HCT116 (cell line): ENCODE measurements at regions not wholly inside any gene's neighbourhood (a gene's known extent, or its start where the extent isn't known, plus 50 kb on each side); places are given as distances from the start of the nearest gene placed in this dataset.

ENCODE experiments used
- ATAC-seq: fragments of 200-7000 bp; cut with Tn5 transposase; 2 replicates; pipeline ENCODE4 v1.9.1; 2020; ENCODE audit warnings: mild to moderate bottlenecking, moderate library complexity
- BruUV-seq: library from RNA; stranded (reverse); fragments of 400-500 nt; replicated peaks from 2 replicates; lab custom pipeline; 2021; lab: Mats Ljungman, UMichigan
- CTCF ChIA-PET: fragments of 300-600 bp; sonication (Branson Sonifier 250); formaldehyde crosslinking; loops from one replicate; lab custom pipeline; 2021; ENCODE audit warnings: antibody characterized with exemption; lab: Charles Lee
- POLR2A ChIA-PET: fragments of 300-600, 350-600 bp; sonication (Branson Sonifier 250); formaldehyde crosslinking; loops from one replicate; lab custom pipeline; 2021; ENCODE audit warnings: antibody characterized with exemption; lab: Charles Lee
- RAD21 ChIA-PET, 2 experiments: fragments of 300-600 bp; sonication (Branson Sonifier 250); formaldehyde crosslinking; loops; one replicate each; lab custom pipeline; 2023; ENCODE audit warnings: low total read pairs in 2 of 2; ENCODE audit not compliant: uncharacterized antibody in 2 of 2, unreplicated experiment in 2 of 2, low non-redundant PET in 1 of 2; lab: Charles Lee
- DNase-seq: peaks from one replicate; pipeline ENCODE4 v3.0.0-alpha.2; 2010; ENCODE audit warnings: low read depth, low spot score
- H2AFZ ChIP-seq: fragments of 200-600 bp; shearing (Covaris generic), sonication (generic); 2 replicates; pipeline ENCODE4 v1.6.1; 2017; ENCODE audit warnings: low read depth, mixed run types, mixed read lengths, antibody characterized with exemption, low read length; ENCODE audit not compliant: poor library complexity, severe bottlenecking
- H3K27ac ChIP-seq: 2 replicates; pipeline ENCODE4 v1.5.1; 2012; ENCODE audit warnings: low read depth, low read length
- H3K27me3 ChIP-seq: fragments of 200-600 bp; sonication (generic); 2 replicates; pipeline ENCODE4 v1.6.1; 2016; ENCODE audit warnings: mixed run types, low read length, mixed read lengths; ENCODE audit not compliant: insufficient read depth
- H3K36me3 ChIP-seq, 2 experiments: fragments of 200-500 bp in 1 of 2; fragments of 200-600 bp in 1 of 2; sonication (Bioruptor generic) in 1 of 2; sonication (generic) in 1 of 2; 2 replicates each; pipeline versions ENCODE4 v1.5.1 to v1.6.1; 2014 to 2016; ENCODE audit warnings: low read length in 2 of 2, inconsistent platforms in 1 of 2, mixed read lengths in 1 of 2, mixed run types in 1 of 2; ENCODE audit not compliant: insufficient read depth in 2 of 2, control insufficient read depth in 1 of 2
- H3K4me1 ChIP-seq, 2 experiments: fragments of 200-600 bp in 1 of 2; sonication (generic) in 1 of 2; 2 replicates each; pipeline versions ENCODE4 v1.5.1 to v1.6.1; 2012 to 2017; ENCODE audit warnings: low read length in 2 of 2, inconsistent platforms in 1 of 2, mild to moderate bottlenecking in 1 of 2, mixed read lengths in 1 of 2, mixed run types in 1 of 2, moderate library complexity in 1 of 2; ENCODE audit not compliant: insufficient read depth in 2 of 2, control insufficient read depth in 1 of 2
- H3K4me2 ChIP-seq: fragments of 200-600 bp; sonication (generic); 2 replicates; pipeline ENCODE4 v1.6.1; 2017; ENCODE audit warnings: mixed run types, low read length, mixed read lengths
- H3K4me3 ChIP-seq, 2 experiments: fragments of 200-600 bp in 1 of 2; sonication (generic) in 1 of 2; replicated peaks in 1 of 2; 2 replicates each; pipeline ENCODE4 v1.5.1; 2011 to 2016; ENCODE audit warnings: low read length in 2 of 2, control low read depth in 1 of 2, low read depth in 1 of 2, mild to moderate bottlenecking in 1 of 2, mixed read lengths in 1 of 2, mixed run types in 1 of 2
- H3K79me2 ChIP-seq: fragments of 200-600 bp; sonication (generic); 2 replicates; pipeline ENCODE4 v1.6.1; 2017; ENCODE audit warnings: mild to moderate bottlenecking, mixed run types, low read length, moderate library complexity, mixed read lengths; ENCODE audit not compliant: insufficient read depth
- H3K9ac ChIP-seq: fragments of 200-600 bp; sonication (generic); 2 replicates; pipeline ENCODE4 v1.6.1; 2016; ENCODE audit warnings: low read length, mixed read lengths
- H3K9me2 ChIP-seq: fragments of 200-600 bp; sonication (generic), shearing (Covaris generic); 2 replicates; pipeline ENCODE4 v1.6.1; 2017; ENCODE audit warnings: mixed run types, mild to moderate bottlenecking, moderate library complexity; ENCODE audit not compliant: insufficient read depth
- H3K9me3 ChIP-seq, 2 experiments: fragments of 200-500 bp in 1 of 2; fragments of 200-600 bp in 1 of 2; sonication (Bioruptor generic) in 1 of 2; sonication (generic) in 1 of 2; 2 replicates each; pipeline ENCODE4 v1.6.1; 2014 to 2017; ENCODE audit warnings: low read length in 2 of 2, mixed read lengths in 2 of 2, inconsistent platforms in 1 of 2, low read depth in 1 of 2, mild to moderate bottlenecking in 1 of 2, mixed run types in 1 of 2, moderate library complexity in 1 of 2; ENCODE audit not compliant: control insufficient read depth in 1 of 2, insufficient read depth in 1 of 2
- H4K20me1 ChIP-seq: fragments of 200-600 bp; sonication (generic), shearing (Covaris generic); 2 replicates; pipeline ENCODE4 v1.6.1; 2017; ENCODE audit warnings: mixed run types, mild to moderate bottlenecking, moderate library complexity; ENCODE audit not compliant: insufficient read depth
- ATF3 ChIP-seq: IDR thresholded peaks from 2 replicates; pipeline ENCODE4 v1.6.1; 2012
- CBX3 ChIP-seq: IDR thresholded peaks from 2 replicates; pipeline ENCODE4 v1.6.1; 2012; ENCODE audit warnings: low read depth
- CEBPB ChIP-seq: IDR thresholded peaks from 2 replicates; pipeline ENCODE4 v1.6.1; 2012; ENCODE audit warnings: low read depth
- EGR1 ChIP-seq: IDR thresholded peaks from 2 replicates; pipeline ENCODE4 v1.6.1; 2012; ENCODE audit warnings: low read depth
- EZH2 ChIP-seq: fragments of 200-600 bp; sonication (generic); IDR thresholded peaks from 2 replicates; pipeline ENCODE4 v1.6.1; 2017; ENCODE audit warnings: antibody characterized with exemption, mixed run types
- JUND ChIP-seq: IDR thresholded peaks from 2 replicates; pipeline ENCODE4 v1.6.1; 2012
- POLR2A ChIP-seq: IDR thresholded peaks from 2 replicates; pipeline ENCODE4 v1.7.0; 2011; ENCODE audit warnings: borderline replicate concordance; ENCODE audit not compliant: insufficient read depth, insufficient read length; ENCODE audit errors: extremely low read depth
- POLR2AphosphoS5 ChIP-seq: IDR thresholded peaks from 2 replicates; pipeline ENCODE4 v1.6.1; 2011; ENCODE audit warnings: mild to moderate bottlenecking, low read depth, low read length, moderate library complexity
- RAD21 ChIP-seq: IDR thresholded peaks from 2 replicates; pipeline ENCODE4 v1.6.1; 2012; ENCODE audit warnings: low read depth, mild to moderate bottlenecking
- SIN3A ChIP-seq: IDR thresholded peaks from 2 replicates; pipeline ENCODE4 v1.6.1; 2012; ENCODE audit warnings: low read depth
- SP1 ChIP-seq: IDR thresholded peaks from 2 replicates; pipeline ENCODE4 v1.6.1; 2012; ENCODE audit warnings: low read depth
- SRF ChIP-seq: IDR thresholded peaks from 2 replicates; pipeline ENCODE4 v1.6.1; 2012; ENCODE audit warnings: low read depth
- TCF7L2 ChIP-seq: IDR thresholded peaks from 2 replicates; pipeline ENCODE4 v1.7.0; 2011; ENCODE audit warnings: borderline replicate concordance, inconsistent platforms; ENCODE audit not compliant: insufficient read depth, insufficient read length; ENCODE audit errors: extremely low read depth
- ZNF274 ChIP-seq: fragments of 200-500 bp; sonication (Bioruptor generic); IDR thresholded peaks from 2 replicates; pipeline ENCODE4 v1.6.1; 2014; ENCODE audit warnings: mild to moderate bottlenecking, low read depth, low read length, inconsistent platforms
- intact Hi-C: fragments of 100-400 bp; cut with micrococcal nuclease; formaldehyde crosslinking; loops from 2 replicates; pipeline ENCODE4 v1.10.0; 2022
- TF ChIP-seq, protein P1 (sequence below): IDR thresholded peaks from 2 replicates; pipeline ENCODE4 v1.6.1; 2012
- TF ChIP-seq, protein P2 (sequence below), 3 experiments: fragments of 200-600 bp in 1 of 3; sonication (generic) in 1 of 3; IDR thresholded peaks in 2 of 3; conservative IDR thresholded peaks in 1 of 3; 2 replicates each; pipeline ENCODE4 v1.5.1; 2012 to 2017; ENCODE audit warnings: low read depth in 2 of 3, low read length in 2 of 3, antibody characterized with exemption in 1 of 3, borderline replicate concordance in 1 of 3, control low read depth in 1 of 3, mild to moderate bottlenecking in 1 of 3, mixed read lengths in 1 of 3, mixed run types in 1 of 3, moderate library complexity in 1 of 3; ENCODE audit not compliant: insufficient read depth in 1 of 3

- BruUV-seq, result no TSS peak
- Histone ChIP-seq H3K4me1 (peaks cover 0 to 4% of the 10 kb centered on the region in 2 experiments; a peak in 1 of 4 replicates), H3K9me2 (no peaks in the 10 kb centered on the region), H3K27ac (no peak overlapping the region), H2AFZ (peak overlapping the region; percentile 26), H3K4me2 (no peak overlapping the region), H3K9me3 (no peaks in the 10 kb centered on the region), H4K20me1 (no peaks in the 10 kb centered on the region), H3K27me3 (no peaks in the 10 kb centered on the region), H3K4me3 (no peak overlapping the region), H3K36me3 (no peaks in the 10 kb centered on the region), H3K9ac (no peak overlapping the region), H3K79me2 (no peaks in the 10 kb centered on the region)
- intact Hi-C loops, result no loop called here
- CTCF ChIA-PET, result no interaction called here
- RAD21 ChIA-PET, result no interaction called here
- DNase-seq, result no peak
- TF ChIP-seq CEBPB (peak; percentile 39; the same call in 1 of the 2 replicates), ATF3 (no peak), SP1 (0 out of 2 replicates have a peak, but pooled peaks have one; percentile 13), RAD21 (0 out of 2 replicates have a peak, but pooled peaks have one; percentile 7), ZNF274 (no peak), SRF (peak; percentile 68)
- POLR2A ChIA-PET, result no interaction called here
- ATAC-seq, result no peak; the same call in 1 of the 2 replicates
Observed at GRCh38 chr3:106345353-106346027, 476.7 kb upstream of the CBLB start.

DNA sequence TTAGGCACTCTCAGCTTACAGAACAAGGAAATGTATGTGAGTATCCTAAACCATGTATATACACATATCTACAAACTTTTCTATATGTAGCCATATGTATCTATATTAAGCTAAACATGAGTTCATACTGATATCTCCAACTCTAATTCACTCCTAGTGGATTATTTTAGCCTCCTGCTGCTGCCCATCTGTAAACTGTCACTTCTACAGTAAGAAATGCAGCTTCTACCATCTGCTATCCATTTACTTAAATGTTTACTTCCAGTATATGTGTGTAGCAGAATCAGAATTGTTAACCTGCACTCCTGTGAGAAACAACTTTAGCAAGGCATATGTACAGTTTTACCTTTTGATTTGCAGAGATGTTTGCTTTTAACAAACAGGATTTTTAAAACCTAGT, 478.5 kb upstream of the CBLB start:
- RAD21 ChIA-PET, result no interaction called here
- no peak overlapping the region for H3K4me3 ChIP-seq
- H3K79me2 ChIP-seq, result no peaks in the 10 kb centered on the region
- intact Hi-C loops, result no loop called here
- H3K36me3 ChIP-seq, result no peaks in the 10 kb centered on the region
- TF ChIP-seq CEBPB (no peak), ZNF274 (no peak), EGR1 (no peak), POLR2AphosphoS5 (no peak), TCF7L2 (no peak), ATF3 (no peak), RAD21 (no peak), SIN3A (no peak), JUND (no peak), POLR2A (no peak), CBX3 (no peak), EZH2 (no peak)
- TF ChIP-seq, protein P1, sequence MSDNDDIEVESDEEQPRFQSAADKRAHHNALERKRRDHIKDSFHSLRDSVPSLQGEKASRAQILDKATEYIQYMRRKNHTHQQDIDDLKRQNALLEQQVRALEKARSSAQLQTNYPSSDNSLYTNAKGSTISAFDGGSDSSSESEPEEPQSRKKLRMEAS, result no peak
- TF ChIP-seq, protein P2, sequence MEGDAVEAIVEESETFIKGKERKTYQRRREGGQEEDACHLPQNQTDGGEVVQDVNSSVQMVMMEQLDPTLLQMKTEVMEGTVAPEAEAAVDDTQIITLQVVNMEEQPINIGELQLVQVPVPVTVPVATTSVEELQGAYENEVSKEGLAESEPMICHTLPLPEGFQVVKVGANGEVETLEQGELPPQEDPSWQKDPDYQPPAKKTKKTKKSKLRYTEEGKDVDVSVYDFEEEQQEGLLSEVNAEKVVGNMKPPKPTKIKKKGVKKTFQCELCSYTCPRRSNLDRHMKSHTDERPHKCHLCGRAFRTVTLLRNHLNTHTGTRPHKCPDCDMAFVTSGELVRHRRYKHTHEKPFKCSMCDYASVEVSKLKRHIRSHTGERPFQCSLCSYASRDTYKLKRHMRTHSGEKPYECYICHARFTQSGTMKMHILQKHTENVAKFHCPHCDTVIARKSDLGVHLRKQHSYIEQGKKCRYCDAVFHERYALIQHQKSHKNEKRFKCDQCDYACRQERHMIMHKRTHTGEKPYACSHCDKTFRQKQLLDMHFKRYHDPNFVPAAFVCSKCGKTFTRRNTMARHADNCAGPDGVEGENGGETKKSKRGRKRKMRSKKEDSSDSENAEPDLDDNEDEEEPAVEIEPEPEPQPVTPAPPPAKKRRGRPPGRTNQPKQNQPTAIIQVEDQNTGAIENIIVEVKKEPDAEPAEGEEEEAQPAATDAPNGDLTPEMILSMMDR (IDR thresholded peaks at IDR 0.05 in 2 of 3, conservative IDR thresholded peaks at IDR 0.05 in 1 of 3; ENCODE audit: borderline replicate concordance in 1 of 3, insufficient read depth in 1 of 3, low read depth in 2 of 3, low read length in 2 of 3), result no peak
- TF ChIP-seq, all 23 proteins: peak for 0
- no peak overlapping the region for H3K4me2 ChIP-seq
- ATAC-seq (no peak), DNase-seq (no peak)
- POLR2A ChIA-PET, result no interaction called here
- no TSS peak for BruUV-seq
- no peaks in the 10 kb centered on the region for H4K20me1 ChIP-seq
- no peak overlapping the region for H3K27ac ChIP-seq
- no peak overlapping the region for H2AFZ ChIP-seq
- no peaks in the 10 kb centered on the region for H3K27me3 ChIP-seq
- H3K9ac ChIP-seq, result no peak overlapping the region
- H3K9me3 ChIP-seq, result no peaks in the 10 kb centered on the region
- peaks cover 0 to 4% of the 10 kb centered on the region in 2 experiments; a peak in 1 of 4 replicates for H3K4me1 ChIP-seq
- no peaks in the 10 kb centered on the region for H3K9me2 ChIP-seq
- CTCF ChIA-PET, result no interaction called here
